ENCODE measurements at regions not wholly inside any gene's neighbourhood (a gene's known extent, or its start where the extent isn't known, plus 50 kb on each side); places are given as distances from the start of the nearest gene placed in this dataset.

GRCh38 chr15:39360452-39360851 lies 220.4 kb upstream of the THBS1 start:
- TF ChIP-seq CEBPB (IDR thresholded peaks at IDR 0.05; ENCODE audit: low read depth, low read length) (no peak), CTCF (IDR thresholded peaks at IDR 0.05; ENCODE audit: control extremely low read depth in 1 of 3, insufficient read depth in 1 of 3, low read depth in 1 of 3, low read length in 3 of 3) (no peak)
